Suprapubic skin (tissue), 3 donors: ENCODE measurements at regions not wholly inside any gene's neighbourhood (a gene's known extent, or its start where the extent isn't known, plus 50 kb on each side); places are given as distances from the start of the nearest gene placed in this dataset.

ENCODE experiments used
- POLR2A ChIP-seq, 2 donors: fragments of 450-650 bp; IDR thresholded peaks; one replicate each; pipeline ENCODE4 v1.6.1; 2017; ENCODE audit warnings: antibody characterized with exemption in 2 of 2, mild to moderate bottlenecking in 2 of 2, moderate library complexity in 2 of 2
- TF ChIP-seq, protein P1 (sequence below), 2 donors: fragments of 200-600 bp in 1 of 2; fragments of 450-650 bp in 1 of 2; sonication (generic) in 1 of 2; IDR thresholded peaks; one replicate each; pipeline ENCODE4 v1.5.1; 2016 to 2019; ENCODE audit warnings: antibody characterized with exemption in 2 of 2, mild to moderate bottlenecking in 1 of 2, moderate library complexity in 1 of 2

DNA sequence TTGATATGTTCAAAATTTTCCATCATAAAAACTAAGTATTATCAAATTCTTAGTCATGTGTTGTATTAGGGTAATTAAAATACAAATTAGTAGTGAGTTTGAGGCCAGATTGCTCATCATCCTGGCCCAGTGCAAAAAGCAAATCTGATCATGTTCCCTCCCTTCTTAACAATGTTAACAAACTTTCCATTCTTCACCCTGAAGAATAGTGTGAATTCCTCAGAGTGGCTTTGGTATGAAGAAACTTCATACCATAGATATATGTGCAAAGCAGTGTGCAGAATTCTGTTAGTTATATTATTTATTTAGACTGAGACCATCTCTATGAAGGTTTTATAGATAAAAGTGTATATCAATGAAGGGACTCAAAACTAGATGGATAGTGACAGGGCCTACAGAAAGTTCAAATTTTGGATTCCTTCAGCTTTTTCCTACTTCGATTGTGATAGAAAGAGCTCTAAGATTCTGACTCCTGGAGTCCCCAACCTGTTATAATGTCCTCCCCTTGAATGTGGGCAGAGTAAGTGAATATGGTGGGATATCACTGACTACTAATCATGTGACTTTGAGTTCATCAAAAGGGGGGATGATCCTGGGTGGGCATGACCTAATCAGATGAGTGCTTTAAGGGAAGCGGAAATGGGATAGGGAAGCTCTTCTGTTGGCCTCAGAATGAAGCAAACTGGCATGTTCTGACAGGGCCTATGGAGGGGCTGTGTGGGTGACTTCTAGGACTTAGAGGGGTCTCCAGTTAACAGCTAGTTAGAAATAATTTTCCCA lies 271.4 kb downstream of the BTG1 start:
- TF ChIP-seq POLR2A (IDR thresholded peaks at IDR 0.05), result no peak
- TF ChIP-seq, protein P1, sequence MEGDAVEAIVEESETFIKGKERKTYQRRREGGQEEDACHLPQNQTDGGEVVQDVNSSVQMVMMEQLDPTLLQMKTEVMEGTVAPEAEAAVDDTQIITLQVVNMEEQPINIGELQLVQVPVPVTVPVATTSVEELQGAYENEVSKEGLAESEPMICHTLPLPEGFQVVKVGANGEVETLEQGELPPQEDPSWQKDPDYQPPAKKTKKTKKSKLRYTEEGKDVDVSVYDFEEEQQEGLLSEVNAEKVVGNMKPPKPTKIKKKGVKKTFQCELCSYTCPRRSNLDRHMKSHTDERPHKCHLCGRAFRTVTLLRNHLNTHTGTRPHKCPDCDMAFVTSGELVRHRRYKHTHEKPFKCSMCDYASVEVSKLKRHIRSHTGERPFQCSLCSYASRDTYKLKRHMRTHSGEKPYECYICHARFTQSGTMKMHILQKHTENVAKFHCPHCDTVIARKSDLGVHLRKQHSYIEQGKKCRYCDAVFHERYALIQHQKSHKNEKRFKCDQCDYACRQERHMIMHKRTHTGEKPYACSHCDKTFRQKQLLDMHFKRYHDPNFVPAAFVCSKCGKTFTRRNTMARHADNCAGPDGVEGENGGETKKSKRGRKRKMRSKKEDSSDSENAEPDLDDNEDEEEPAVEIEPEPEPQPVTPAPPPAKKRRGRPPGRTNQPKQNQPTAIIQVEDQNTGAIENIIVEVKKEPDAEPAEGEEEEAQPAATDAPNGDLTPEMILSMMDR (IDR thresholded peaks at IDR 0.05), result no peak
